Stimulated activated naive CD8-positive, alpha-beta T cell treated with anti-CD3 and anti-CD28 coated beads, Interleukin-15, Interleukin-2, amounts not matched to agents 100 U/mL and 50 U/mL, for 24 hours (primary cell): ENCODE measurements at regions not wholly inside any gene's neighbourhood (a gene's known extent, or its start where the extent isn't known, plus 50 kb on each side); places are given as distances from the start of the nearest gene placed in this dataset.
"Not testable (repeated sequence)": the region's sequence is repeated elsewhere in the genome, so short reads cannot be mapped to it uniquely, and the experiment has no call there.

ENCODE experiments used
- ATAC-seq: fragments of 150-1000 bp; cut with Tn5 transposase; one replicate; pipeline ENCODE4 v1.10.0; 2021
- DNase-seq: peaks from one replicate; pipeline ENCODE4 v3.0.0; 2021

DNA sequence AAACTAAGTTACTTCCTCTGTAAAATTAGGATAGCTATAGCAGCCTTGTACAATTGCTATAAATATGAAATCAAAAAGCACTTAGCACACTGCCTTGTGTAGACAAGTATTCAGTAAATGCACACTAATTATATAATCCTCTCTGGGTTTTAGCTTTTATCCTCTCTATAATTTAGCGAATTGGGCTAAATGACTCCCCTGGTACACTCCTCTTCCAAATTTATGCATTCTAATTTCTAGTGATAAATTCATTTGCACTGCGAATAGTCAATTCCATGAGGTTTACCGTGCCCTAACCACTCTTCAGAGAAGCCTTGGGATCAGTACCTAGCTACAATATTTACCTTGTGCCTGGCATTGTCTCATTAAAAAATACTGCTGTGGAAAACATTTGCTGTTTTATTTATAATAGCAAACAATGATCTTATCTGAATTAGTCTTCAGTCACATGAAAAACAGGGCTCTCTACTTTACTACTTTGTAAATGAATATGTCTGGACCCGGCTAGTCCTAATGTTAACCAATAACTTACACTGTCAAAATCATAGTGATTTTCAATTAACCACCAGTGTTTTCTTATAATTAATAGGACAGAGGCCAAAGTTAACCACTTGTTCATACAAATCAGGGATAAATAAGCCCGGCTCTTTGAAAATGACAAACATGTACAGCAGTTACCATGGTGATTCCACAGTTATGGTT is 577.9 kb downstream of the IPMK start:
- ATAC-seq (no peak), DNase-seq (no peak)

DNA sequence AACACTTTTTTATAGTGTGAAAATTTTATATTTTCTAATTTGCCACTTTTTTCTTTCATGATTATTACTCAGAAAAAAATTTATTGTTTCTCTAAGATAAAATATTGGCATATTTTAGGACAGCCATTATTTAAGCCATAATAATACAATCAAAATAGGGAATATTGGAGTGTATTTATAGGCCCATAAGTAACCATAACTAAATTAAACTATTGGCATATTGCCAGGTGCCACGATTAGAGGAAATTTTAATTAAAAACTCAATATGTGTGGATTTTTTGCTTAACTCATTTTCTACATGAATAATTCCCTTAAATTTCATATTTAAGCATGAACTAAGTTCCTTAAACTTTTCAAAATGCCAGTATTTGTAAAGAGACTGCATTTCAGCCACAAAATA is 587.8 kb downstream of the IPMK start:
- DNase-seq (no peak), ATAC-seq (no peak)

GRCh38 chr10:57675125-57675524 is 592.6 kb downstream of the IPMK start:
- no peak for DNase-seq
- ATAC-seq, result no peak

DNA sequence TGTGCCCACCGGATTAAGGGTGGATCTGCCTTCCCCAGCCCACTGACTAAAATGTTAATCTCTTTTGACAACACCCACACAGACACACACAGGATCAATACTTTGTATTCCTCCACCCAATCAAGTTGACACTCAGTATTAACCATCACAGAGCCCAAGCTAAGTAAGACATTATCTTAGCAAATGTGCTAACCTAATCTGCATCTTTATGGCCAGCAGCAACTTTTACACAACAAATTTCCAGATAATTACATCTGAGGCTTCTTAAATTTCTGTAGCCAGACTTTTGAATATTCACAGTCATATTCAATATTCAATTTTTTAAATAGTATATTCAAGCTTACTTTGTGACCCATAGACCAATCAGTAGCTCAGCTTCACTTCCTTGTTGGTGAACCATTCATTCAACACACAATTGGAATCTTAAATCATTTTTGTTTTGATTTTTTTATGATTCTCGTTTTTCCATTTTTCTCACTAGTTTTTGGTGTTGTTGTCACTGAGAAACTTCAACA is 594.2 kb downstream of the IPMK start:
- DNase-seq (no peak), ATAC-seq (no peak)

GRCh38 chr10:57664815-57665214 is 602.9 kb downstream of the IPMK start:
- ATAC-seq (no peak), DNase-seq (no peak)

GRCh38 chr10:57663401-57663800 is 604.3 kb downstream of the IPMK start:
- no peak for ATAC-seq
- no peak for DNase-seq

- ATAC-seq, result no peak
- DNase-seq, result no peak
Measured at GRCh38 chr10:57661206-57661605, 606.5 kb downstream of the IPMK start.

- no peak for ATAC-seq
- peak; percentile 24 for DNase-seq
Measured at GRCh38 chr10:57657164-57657765, 610.4 kb downstream of the IPMK start.

DNA sequence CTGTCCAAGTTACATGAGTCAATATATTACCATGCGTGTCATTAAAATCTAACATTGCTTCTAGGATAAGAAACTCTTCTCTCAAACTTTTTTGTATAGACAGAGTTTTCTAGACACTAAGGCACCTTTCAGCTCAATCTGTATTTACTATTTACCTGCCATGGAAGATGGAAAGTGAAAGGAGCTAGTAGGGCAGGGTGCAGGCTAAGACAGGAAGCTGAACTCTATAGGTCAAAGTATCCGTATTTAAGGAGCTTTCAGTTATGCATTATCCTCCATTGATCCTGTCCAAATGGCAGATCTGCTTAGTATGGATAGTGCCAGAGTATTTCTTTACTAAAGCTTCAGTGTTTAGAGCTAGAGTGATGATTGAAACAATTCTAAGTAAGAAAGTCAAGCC is 612.8 kb downstream of the IPMK start:
- DNase-seq (no peak), ATAC-seq (no peak)

DNA sequence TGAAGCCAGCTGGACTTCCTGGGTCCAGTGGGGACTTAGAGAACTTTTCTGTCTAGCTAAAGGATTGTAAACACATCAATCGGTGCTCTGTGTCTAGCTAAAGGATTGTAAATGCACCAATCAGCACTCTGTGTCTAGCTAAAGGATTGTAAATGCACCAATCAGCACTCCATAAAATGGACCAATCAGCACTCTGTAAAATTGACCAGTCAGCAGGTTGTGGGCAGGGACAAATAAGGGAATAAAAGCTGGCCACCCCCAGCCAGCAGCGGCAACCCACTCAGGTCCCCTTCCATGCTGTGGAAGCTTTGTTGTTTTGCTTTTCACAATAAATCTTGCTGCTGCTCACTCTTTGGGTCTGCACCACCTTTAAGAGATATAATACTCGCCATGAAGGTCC is 622.6 kb downstream of the IPMK start:
- not testable (repeated sequence) for DNase-seq, ATAC-seq

- DNase-seq (no peak), ATAC-seq (no peak)
Measured at GRCh38 chr10:57638411-57638810, 629.3 kb downstream of the IPMK start.

DNA sequence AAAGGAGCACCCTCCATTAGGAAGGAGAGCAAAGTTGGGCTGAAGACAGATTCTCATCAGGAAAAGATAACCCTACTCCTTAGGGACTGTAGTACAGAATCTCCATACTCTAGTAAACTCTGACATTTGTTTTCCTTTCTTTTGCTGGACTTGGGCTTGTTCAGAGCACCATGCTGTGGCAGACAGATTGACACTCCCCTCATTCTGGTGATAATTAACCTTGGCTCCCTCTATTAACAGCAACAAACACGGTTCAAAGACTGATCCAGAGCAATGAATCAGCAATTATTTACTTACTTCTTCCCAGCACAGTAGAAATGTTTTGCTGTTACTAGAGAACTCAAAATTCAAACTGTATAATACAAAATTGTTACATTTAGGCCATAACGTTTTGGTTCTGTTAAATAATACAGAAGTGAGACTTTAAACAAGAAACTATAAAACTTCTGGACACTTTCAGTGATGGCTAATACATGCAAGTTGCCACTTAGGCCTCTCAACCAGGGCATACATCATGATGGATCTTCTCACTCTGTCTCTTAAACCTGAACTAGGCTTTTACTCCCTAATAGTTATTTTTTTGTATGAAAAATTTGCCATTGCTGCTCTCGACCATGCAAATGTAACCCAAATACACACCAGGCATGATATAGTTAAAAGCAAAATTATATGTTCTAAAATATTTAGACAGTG is 639.0 kb downstream of the IPMK start:
- DNase-seq, result no peak

DNA sequence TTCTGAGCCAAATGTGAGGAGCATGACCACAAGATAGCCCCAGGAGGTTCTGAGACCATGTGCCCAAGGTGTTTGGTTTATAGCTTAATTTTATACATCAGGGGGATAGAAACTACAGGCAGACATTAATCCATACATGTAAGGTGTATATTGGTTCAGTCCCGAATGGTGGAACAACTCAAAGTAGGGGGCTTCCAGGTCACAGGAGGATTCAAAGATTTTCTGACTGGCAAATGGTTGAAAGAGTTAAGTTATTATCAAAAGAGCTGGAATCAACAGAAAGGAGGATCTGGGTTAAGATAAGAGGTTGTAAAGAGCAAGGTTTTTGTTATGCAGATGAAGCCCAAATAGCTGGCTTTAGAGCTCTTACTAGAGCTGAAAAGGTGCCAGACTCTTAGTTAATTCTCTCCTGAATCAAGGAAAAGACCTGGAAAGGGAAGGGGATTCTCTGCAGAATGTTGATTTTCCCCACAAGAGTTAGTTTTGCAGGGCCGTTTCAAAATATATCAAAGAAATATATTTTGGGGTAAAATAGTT is 640.0 kb downstream of the IPMK start:
- ATAC-seq (no peak), DNase-seq (no peak)

More for the DNA sequence above, 639.0 kb downstream of the IPMK start:
- ATAC-seq, result no peak

DNA sequence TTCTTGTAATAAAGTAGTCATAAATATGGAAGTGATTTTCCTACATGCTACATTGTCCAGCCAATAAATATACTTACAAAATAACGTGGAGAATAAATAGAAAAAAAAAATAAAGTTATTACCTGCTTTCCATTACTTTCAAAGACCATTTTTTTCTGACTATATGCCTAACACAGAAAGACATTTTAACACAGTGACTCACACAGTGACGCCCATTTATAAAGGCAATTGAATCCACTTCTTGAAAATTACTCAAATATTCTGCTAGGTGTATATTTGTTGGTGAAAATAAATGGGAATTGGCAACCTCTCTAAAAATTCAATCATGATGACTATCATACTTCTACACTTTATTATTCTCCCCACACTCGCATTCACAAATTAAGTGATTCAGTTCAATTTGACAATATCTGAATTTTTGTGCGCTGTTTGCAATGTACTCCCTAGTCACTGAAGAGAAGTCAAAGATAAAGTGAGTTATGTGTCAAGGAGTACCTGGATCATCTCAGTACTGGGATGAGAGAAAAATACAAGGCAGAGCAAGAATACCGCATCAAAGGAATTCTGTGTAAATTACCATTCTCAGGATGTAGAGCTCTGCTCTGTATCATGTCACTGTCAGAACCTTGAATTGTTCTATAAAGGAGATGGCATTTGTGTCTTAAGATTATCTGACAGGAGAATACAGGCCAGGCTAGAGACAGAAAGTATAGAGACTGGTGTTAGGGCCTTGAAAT is 642.7 kb downstream of the IPMK start:
- DNase-seq (no peak), ATAC-seq (no peak)

- ATAC-seq (no peak), DNase-seq (no peak)
Measured at GRCh38 chr10:57624066-57624465, 643.6 kb downstream of the IPMK start.

DNA sequence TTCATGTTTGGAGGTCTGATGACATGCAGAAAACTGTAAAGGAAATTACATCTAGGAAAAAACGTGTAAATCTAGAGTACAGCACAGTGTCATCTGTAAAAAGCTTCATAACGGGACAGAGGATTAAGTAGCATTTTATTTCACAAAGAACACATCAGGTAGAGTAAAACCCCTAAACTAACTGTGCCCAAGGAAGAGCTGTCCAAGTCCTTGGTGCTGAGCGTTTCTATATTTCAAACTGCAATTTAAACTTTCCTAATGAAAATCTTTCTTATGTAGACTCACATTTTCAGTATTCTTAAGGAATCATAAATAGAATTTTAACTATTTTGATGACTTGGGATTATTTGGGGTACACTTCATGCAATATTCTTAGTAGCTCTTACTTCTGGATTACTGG is 646.2 kb downstream of the IPMK start:
- no peak for DNase-seq
- ATAC-seq, result no peak

DNA sequence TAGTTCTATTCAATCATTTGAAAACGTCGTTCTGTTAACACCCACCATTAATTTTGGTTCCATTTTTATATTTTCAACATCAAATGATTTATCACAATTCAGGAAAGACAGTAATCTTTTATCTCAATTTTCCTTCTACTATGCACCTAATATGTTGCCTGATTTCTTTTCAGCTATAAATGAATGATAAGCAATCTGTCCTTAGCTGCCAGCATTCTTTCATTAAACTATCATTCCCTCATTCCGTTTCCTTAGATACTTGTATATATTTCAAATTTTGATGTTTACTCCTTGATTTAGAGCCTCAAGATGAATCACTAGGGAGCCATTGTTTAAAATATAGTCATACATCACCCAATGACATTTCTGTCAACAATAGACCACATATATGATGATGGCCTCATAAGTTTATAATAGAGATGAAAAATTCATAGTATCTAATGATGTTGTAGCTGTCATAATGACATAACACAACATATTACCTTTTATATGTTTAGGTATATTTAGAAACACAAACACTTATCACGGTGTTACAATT is 661.7 kb downstream of the IPMK start:
- ATAC-seq (no peak), DNase-seq (no peak)

DNA sequence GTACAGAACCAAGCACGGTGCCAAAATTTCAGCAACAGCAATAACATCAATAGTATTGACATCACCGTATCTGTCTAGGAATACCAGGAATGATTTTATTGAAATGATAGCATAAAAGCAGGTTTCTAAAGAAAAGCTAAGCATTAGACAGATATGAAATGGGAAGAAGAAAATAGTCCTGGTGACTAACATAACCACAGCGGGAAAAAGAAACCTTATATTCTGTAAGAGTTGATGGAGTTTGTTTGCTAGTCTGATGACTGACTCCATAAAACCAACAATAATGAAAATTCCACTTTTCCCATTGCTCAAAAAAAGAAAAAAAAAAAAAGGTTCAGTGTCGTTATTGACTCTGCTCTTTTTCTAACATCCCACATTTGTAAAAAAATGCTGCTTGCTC is 668.3 kb downstream of the IPMK start:
- ATAC-seq (no peak), DNase-seq (no peak)

GRCh38 chr10:57593983-57594573 is 673.6 kb downstream of the IPMK start:
- no peak for DNase-seq
- ATAC-seq, result no peak

GRCh38 chr10:57579926-57580325 is 687.8 kb downstream of the IPMK start:
- ATAC-seq (no peak), DNase-seq (no peak)

- DNase-seq, result no peak
Measured at GRCh38 chr10:57562211-57562610, 705.5 kb downstream of the IPMK start.

DNA sequence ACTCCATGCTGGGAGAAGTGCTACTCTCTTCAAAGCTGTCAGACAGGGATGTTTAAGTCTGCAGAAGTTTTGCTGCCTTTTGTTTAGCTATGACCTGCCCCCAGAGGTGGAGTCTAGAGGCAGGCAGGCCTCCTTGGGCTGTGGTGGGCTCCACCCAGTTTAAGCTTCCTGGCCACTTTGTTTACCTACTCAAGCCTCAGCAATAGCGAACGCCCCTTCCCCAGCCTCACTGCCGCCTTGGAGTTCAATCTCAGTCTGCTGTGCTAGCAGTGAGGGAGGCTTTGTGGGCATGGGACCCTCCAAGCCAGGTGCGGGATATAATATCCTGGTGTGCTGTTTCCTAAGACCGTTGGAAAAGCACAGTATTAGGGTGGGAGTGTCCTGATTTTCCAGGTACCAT is 715.9 kb downstream of the IPMK start:
- not testable (repeated sequence) for ATAC-seq, DNase-seq

More at GRCh38 chr10:57562211-57562610, 705.5 kb downstream of the IPMK start:
- no peak for ATAC-seq
